ENCODE measurements at regions not wholly inside any gene's neighbourhood (a gene's known extent, or its start where the extent isn't known, plus 50 kb on each side); places are given as distances from the start of the nearest gene placed in this dataset.

DNA sequence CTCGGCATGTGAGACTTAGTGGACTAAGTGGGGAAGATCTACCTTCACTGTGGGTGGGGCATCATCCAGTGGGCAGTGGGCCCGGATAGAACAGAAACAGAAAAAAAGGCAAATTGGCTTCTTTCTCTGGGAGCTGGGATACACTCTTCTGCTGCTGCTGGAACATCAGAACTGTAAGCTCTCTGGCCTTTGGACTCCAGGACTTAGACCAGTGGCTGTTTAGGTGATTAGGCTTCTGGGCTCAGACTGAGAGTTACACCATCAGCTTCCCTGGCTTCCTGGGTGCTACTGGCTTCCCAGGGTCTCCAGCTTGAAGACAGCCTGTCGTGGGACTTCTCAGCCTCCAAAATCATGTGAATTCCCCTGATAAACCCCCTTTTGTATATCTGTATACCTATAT lies 122.7 kb upstream of the SLC28A3 start:
- TF ChIP-seq, protein P1, sequence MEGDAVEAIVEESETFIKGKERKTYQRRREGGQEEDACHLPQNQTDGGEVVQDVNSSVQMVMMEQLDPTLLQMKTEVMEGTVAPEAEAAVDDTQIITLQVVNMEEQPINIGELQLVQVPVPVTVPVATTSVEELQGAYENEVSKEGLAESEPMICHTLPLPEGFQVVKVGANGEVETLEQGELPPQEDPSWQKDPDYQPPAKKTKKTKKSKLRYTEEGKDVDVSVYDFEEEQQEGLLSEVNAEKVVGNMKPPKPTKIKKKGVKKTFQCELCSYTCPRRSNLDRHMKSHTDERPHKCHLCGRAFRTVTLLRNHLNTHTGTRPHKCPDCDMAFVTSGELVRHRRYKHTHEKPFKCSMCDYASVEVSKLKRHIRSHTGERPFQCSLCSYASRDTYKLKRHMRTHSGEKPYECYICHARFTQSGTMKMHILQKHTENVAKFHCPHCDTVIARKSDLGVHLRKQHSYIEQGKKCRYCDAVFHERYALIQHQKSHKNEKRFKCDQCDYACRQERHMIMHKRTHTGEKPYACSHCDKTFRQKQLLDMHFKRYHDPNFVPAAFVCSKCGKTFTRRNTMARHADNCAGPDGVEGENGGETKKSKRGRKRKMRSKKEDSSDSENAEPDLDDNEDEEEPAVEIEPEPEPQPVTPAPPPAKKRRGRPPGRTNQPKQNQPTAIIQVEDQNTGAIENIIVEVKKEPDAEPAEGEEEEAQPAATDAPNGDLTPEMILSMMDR (IDR thresholded peaks at IDR 0.05; ENCODE audit: borderline replicate concordance, extremely low read depth, low read length, poor library complexity, severe bottlenecking) = no peak
- TF ChIP-seq EZH2 (IDR thresholded peaks at IDR 0.05; ENCODE audit: borderline replicate concordance, low read depth, low read length, severe bottlenecking) = no peak
